HG02610 (cell line): ENCODE measurements at regions not wholly inside any gene's neighbourhood (a gene's known extent, or its start where the extent isn't known, plus 50 kb on each side); places are given as distances from the start of the nearest gene placed in this dataset.
"Not testable (repeated sequence)": the region's sequence is repeated elsewhere in the genome, so short reads cannot be mapped to it uniquely, and the experiment has no call there.

Experiments
- ATAC-seq: cut with Tn5 transposase; IDR thresholded peaks from one replicate; pipeline ENCODE4 v1.9.1; 2021; ENCODE audit warnings: mild to moderate bottlenecking, moderate library complexity; ENCODE audit not compliant: unreplicated experiment

- no peak for ATAC-seq
Measured at GRCh38 chr9:38133595-38133994, 64.6 kb upstream of the SHB start.

- no peak for ATAC-seq
Measured at GRCh38 chr9:38132956-38133355, 63.9 kb upstream of the SHB start.

GRCh38 chr9:38131729-38132128, 62.7 kb upstream of the SHB start:
- ATAC-seq: no peak

- ATAC-seq: no peak
Measured at GRCh38 chr9:38130724-38131123, 61.7 kb upstream of the SHB start.

GRCh38 chr9:38129366-38129765, 60.3 kb upstream of the SHB start:
- no peak for ATAC-seq

GRCh38 chr9:38128752-38129270, 59.8 kb upstream of the SHB start:
- ATAC-seq: no peak

GRCh38 chr9:38127271-38127839, 58.3 kb upstream of the SHB start:
- no peak for ATAC-seq

- ATAC-seq: no peak
Measured at GRCh38 chr9:38126730-38127129, 57.7 kb upstream of the SHB start.

- no peak for ATAC-seq
Measured at GRCh38 chr9:38125889-38126288, 56.9 kb upstream of the SHB start.

- ATAC-seq: not testable (repeated sequence)
Measured at GRCh38 chr9:38123359-38123758, 54.3 kb upstream of the SHB start.

GRCh38 chr9:38120961-38121360, 51.9 kb upstream of the SHB start:
- no peak for ATAC-seq

- no peak for ATAC-seq
Measured at GRCh38 chr9:38119560-38120236, 50.7 kb upstream of the SHB start.

- no peak for ATAC-seq
Measured at GRCh38 chr9:38118862-38119438, 49.9 kb upstream of the SHB start.
